ENCODE measurements at regions not wholly inside any gene's neighbourhood (a gene's known extent, or its start where the extent isn't known, plus 50 kb on each side); places are given as distances from the start of the nearest gene placed in this dataset.
A peak's percentile ranks its signal among the peaks of the same experiment; 100 is the strongest.

GRCh38 chr12:127374447-127374846 lies 892.5 kb upstream of the TMEM132C start:
- TF ChIP-seq CTCF (IDR thresholded peaks at IDR 0.05; ENCODE audit: insufficient read depth, low read depth, low read length, missing control alignments): no peak
- no peak for DNase-seq (ENCODE audit: low read depth)
- H3K4me3 ChIP-seq (ENCODE audit: low read length): no peak overlapping the region

GRCh38 chr12:127381043-127381668 lies 885.8 kb upstream of the TMEM132C start:
- peak; percentile 53 for TF ChIP-seq CTCF (IDR thresholded peaks at IDR 0.05; ENCODE audit: insufficient read depth, low read depth, low read length, missing control alignments)
- no peak overlapping the region for H3K4me3 ChIP-seq (ENCODE audit: low read length)
- DNase-seq (ENCODE audit: low read depth): peak; percentile 36

GRCh38 chr12:127381681-127382080 lies 885.3 kb upstream of the TMEM132C start:
- no peak for TF ChIP-seq CTCF (IDR thresholded peaks at IDR 0.05; ENCODE audit: insufficient read depth, low read depth, low read length, missing control alignments)
- DNase-seq (ENCODE audit: low read depth): peak; percentile 11
- H3K4me3 ChIP-seq (ENCODE audit: low read length): no peak overlapping the region

- no peak overlapping the region for H3K4me3 ChIP-seq (ENCODE audit: low read length)
- peak; percentile 35 for DNase-seq (ENCODE audit: low read depth)
- TF ChIP-seq CTCF (IDR thresholded peaks at IDR 0.05; ENCODE audit: insufficient read depth, low read depth, low read length, missing control alignments): no peak
These were observed 883.7 kb upstream of the TMEM132C start for GRCh38 chr12:127383281-127383680.

GRCh38 chr12:127386723-127387122 lies 880.2 kb upstream of the TMEM132C start:
- no peak for DNase-seq (ENCODE audit: low read depth)
- H3K4me3 ChIP-seq (ENCODE audit: low read length): no peak overlapping the region
- TF ChIP-seq CTCF (IDR thresholded peaks at IDR 0.05; ENCODE audit: insufficient read depth, low read depth, low read length, missing control alignments): no peak

- TF ChIP-seq CTCF (IDR thresholded peaks at IDR 0.05; ENCODE audit: insufficient read depth, low read depth, low read length, missing control alignments): no peak
- peak; percentile 19 for DNase-seq (ENCODE audit: low read depth)
- H3K4me3 ChIP-seq (ENCODE audit: low read length): no peak overlapping the region
These were observed 878.0 kb upstream of the TMEM132C start for GRCh38 chr12:127388985-127389384.

GRCh38 chr12:127389923-127390322 lies 877.0 kb upstream of the TMEM132C start:
- H3K4me3 ChIP-seq (ENCODE audit: low read length): no peak overlapping the region
- peak; percentile 65 for DNase-seq (ENCODE audit: low read depth)
- no peak for TF ChIP-seq CTCF (IDR thresholded peaks at IDR 0.05; ENCODE audit: insufficient read depth, low read depth, low read length, missing control alignments)

Data from epithelial cell of esophagus (primary cell).